GM19035 (cell line): ENCODE measurements at regions not wholly inside any gene's neighbourhood (a gene's known extent, or its start where the extent isn't known, plus 50 kb on each side); places are given as distances from the start of the nearest gene placed in this dataset.

Experiments used
- ATAC-seq: cut with Tn5 transposase; IDR thresholded peaks from one replicate; pipeline ENCODE4 v1.9.1; 2021; ENCODE audit not compliant: unreplicated experiment

GRCh38 chr2:241942416-241943208, 73.1 kb downstream of the RTP5 start:
- no peak for ATAC-seq

GRCh38 chr2:241943209-241943850, 73.8 kb downstream of the RTP5 start:
- no peak for ATAC-seq

GRCh38 chr2:241943961-241944575, 74.5 kb downstream of the RTP5 start:
- ATAC-seq = no peak

DNA sequence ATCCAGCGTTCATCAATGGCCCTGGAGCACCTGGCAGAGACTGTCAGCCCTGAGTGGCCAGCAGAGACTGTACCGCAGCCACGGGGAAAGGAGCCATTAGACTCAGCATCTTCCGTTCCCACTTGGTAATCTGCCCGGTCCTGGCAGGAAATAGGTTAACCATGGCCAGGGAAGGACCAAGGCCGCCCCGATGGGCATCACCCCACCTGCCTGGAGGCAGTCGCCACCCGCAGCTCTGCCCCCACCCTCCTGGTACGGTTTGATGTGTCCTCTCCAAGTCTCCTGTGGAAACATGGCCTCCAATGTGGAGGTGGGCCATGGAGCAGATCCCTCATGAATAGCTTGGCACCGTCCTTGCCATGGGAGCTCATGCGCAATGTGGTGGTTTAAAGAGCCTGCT, 75.3 kb downstream of the RTP5 start:
- no peak for ATAC-seq

DNA sequence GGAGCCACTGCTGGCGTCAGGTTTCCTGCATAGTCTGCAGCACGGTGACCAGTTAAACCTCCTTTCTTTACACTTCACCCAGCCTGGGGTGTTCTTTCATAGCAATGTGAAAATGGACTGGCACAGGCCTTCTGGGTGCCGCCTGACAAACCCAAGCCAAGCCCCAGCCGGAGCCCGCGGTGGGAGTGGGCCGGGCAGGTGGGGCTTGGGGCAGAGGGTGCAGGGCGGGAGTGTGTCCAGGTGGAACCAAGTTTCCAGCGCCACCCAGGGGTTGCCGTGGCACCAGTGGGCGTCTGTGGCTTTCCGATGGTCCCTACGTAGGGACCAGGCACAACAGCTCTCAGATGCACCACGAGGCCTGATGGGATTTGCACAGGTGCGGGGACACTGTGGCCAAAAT, 75.8 kb downstream of the RTP5 start:
- ATAC-seq = no peak

- no peak for ATAC-seq
Observed at GRCh38 chr2:241945803-241946202, 76.3 kb downstream of the RTP5 start.

DNA sequence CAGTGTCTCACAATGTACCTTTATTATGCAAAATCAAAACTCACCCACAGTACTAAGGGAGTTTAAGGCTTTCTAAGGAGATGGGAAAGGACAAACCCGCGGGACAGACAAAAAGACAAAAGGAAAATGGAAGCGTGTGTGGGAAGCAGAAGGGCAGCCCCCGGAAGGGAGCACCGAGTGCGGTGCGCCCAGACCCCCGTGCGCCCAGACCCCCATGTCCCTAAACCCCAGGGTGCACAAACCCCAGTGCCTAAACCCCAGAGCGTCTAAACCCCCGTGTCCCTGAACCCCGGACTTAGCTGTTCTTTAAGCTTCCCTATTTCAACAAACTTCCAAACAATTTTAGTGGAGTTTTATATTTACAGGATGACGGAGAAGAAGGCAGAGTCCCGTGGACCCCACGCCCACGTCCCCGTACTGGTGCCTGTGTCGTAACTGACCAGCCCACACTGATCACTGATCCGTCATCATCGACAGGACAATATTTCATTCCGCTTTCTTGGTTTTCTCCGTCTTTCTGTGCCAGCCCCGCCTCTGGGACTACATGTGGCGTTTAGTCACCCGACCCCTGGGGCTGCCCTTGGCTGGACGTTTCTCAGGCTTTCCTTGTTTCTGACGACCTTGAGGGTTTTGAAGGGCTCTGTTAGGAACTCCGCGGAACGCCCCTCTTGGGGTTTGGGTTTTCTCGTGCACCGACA, 76.9 kb downstream of the RTP5 start:
- ATAC-seq = no peak

- no peak for ATAC-seq
Observed at GRCh38 chr2:241947004-241947350, 77.4 kb downstream of the RTP5 start.

DNA sequence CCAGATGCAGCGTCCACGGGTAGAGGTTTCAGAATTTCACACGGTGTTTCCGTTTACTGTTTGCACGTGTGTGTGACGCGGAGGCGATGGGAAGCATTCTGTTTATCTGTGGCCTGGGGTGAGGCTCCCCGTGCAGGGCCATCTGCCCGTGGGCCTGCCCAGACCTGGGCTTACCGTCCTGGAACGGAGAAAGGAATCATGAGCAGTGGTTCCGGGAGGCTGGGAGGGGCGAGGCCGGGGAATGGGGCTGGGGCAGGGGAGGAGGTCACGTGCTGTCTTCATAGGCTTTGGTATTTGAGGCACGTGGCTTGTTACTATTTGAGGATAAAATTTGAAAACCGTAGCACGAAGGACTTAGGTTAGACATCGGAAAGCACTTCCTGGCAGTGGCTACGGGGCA, 77.9 kb downstream of the RTP5 start:
- ATAC-seq = no peak

- no peak for ATAC-seq
Observed at GRCh38 chr2:241947876-241948275, 78.3 kb downstream of the RTP5 start.

GRCh38 chr2:241948299-241948897, 78.9 kb downstream of the RTP5 start:
- no peak for ATAC-seq

DNA sequence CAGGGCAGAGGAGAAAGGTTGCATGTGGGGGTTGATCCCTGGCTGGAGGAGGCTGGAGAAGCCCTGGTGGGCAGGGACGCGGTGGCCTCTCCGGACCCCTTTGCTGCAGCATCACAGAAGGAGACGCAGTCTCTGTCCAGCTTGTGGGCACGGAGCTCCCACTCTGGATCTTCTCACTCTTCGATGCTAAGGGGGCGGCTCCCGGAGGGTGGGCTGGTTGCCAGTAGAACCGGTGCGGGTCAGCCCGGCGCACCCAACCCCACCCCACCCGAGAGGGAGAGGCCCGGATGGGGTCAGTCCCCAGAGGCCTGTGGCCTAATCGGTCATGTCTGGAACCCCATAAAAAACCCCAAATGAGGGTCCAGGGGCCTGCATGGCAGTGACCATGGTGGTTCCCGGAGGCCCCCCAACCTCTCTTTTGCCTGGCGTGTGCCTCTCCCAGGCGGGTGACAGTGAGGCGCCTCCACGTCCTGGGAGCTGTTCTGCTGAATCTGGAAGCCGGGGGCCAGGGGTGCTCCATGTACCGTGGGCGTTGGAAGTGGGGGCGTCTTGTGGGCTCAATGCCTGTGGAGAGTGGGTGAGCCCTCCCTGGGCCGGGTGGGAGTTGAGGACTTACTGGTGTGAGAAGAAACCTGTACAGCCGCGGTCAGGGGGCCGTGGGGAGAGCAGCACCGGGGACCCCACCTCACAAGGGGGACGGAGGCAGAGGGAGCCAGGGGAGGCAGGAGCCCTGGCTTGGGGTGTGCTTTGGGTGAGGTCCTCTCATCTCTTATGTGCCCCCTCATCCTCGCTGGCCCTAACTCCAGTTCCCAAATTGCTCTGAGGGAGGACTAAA, 79.6 kb downstream of the RTP5 start:
- no peak for ATAC-seq

GRCh38 chr2:241949736-241950412, 80.3 kb downstream of the RTP5 start:
- no peak for ATAC-seq

GRCh38 chr2:241950413-241951315, 81.1 kb downstream of the RTP5 start:
- ATAC-seq = no peak

- ATAC-seq = no peak
Observed at GRCh38 chr2:241951316-241951700, 81.8 kb downstream of the RTP5 start.

GRCh38 chr2:241951920-241952319, 82.4 kb downstream of the RTP5 start:
- no peak for ATAC-seq

DNA sequence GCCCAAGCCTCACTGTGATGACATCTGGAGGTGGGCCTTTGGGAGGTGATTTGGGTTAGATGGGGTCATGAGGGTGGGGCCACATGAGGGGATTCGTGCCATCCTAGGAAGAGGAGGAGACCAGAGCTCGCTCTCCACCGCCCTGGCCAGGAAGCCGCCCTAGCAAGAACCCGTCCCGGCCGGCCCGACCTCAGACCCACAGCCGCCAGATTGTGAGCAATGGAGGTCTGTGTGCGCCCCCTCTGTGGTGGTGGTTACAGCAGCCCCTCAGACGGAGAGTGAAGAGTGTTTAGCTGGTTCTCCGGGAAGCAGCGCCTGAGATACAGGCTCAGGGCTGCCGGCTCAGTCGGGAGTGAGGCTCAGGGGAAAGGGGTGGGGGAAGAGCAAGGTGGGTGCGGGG, 83.3 kb downstream of the RTP5 start:
- no peak for ATAC-seq

DNA sequence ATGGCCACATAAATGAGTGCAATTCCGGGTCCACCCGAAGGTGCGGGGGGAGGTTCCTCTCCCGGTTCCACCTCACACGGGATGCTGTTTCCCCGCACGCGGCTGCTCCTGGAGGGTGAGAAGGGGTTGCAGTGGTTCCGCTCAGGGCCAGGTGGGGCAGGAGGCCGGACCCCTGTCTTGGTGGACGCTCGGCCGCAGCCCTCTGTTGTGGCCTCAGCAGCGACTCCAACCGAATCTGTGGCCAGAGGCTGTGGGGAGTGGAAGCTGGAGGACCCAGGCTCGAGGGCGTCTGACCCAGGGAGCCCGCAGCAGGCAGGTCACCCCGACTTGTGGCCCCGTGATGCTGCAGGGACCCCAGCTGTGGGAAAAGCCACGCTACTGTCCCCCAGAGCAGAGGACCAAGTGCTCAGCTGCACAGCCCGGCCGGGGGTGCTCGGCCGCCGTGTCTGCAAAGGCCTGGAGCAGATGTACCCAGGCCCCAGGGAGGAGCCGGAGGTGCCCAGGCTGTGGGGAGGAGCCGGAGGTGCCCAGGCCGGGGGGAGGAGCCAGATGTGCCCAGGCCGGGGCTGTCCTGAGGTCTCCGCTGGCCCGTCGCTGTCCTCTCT, 83.9 kb downstream of the RTP5 start:
- no peak for ATAC-seq
